ENCODE measurements at regions not wholly inside any gene's neighbourhood (a gene's known extent, or its start where the extent isn't known, plus 50 kb on each side); places are given as distances from the start of the nearest gene placed in this dataset.

DNA sequence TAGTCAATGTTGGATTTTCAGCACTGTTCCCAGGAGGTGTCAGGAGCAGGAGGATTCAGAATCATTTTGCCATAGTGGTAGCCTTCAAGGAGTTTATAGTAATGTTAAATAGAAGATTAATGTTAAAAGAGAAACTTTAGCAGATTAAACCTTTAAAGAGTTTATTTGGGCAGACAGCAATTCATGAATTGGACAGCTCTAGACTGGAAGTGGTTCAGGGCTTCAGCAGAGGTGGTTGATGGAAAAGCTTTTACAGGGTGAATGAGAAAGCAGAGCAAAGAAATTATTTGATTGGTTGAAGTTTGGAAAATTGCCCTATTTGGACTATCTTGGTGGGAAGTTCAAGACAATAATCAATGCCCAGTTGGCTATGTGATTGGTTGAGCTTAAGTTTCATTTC, 416.6 kb upstream of the TBL1XR1 start:
- intact Hi-C loops (cut with DNase I, micrococcal nuclease) = no loop called here
- no peak for TF ChIP-seq CTCF (IDR thresholded peaks at IDR 0.05)
- Mint-ChIP-seq H3K4me1 (ENCODE audit: low read depth) (peaks cover 21% of the 10 kb centered on the region), H3K9me3 (no peaks in the 10 kb centered on the region), H3K4me3 (no peak overlapping the region), H3K36me3 (ENCODE audit: low read depth) (no peaks in the 10 kb centered on the region), H3K27me3 (no peaks in the 10 kb centered on the region), H3K27ac (no peak overlapping the region)
- H3K9me3 ChIP-seq (ENCODE audit: control insufficient read depth in 1 of 2, insufficient read depth in 1 of 2, low read length in 2 of 2) = no peaks in the 10 kb centered on the region
- DNase-seq (no peak), ATAC-seq (ENCODE audit: poor library complexity) (no peak)
- no peaks in the 10 kb centered on the region for H3K36me3 ChIP-seq (ENCODE audit: insufficient read depth, low read length)
- H3K27me3 ChIP-seq (ENCODE audit: control insufficient read depth in 1 of 2, insufficient read depth in 2 of 2, low read length in 2 of 2) = no peaks in the 10 kb centered on the region
- no peak overlapping the region for H3K4me3 ChIP-seq (ENCODE audit: low read length)
- POLR2A ChIA-PET = no interaction called here
- H3K27ac ChIP-seq (ENCODE audit: low read depth in 1 of 2, low read length in 2 of 2) = no peak overlapping the region
- CTCF ChIA-PET = no interaction called here
- no peaks in the 10 kb centered on the region for H3K4me1 ChIP-seq (ENCODE audit: insufficient read depth, low read length)

DNA sequence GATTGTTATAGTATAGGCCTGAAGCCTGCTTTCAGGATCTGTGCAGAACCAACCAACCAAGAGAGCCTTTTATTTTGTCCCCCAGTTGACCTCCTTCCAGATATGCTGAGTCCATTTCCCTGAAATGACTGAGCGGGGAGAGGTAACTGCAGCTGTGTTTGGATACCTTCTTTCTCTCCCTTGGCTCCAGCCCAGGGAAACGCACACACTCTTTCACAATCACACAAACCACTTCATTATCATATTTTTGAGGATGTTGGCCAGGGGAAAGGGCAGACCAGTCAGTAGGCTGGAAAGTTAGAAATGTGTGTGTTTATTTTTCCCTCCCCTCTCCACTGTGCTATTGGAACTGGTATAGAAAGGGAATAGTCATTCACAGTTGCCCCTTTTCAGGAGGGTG, 417.7 kb upstream of the TBL1XR1 start:
- peak in 2 of 14 experiments; percentile 30 to 31 for DNase-seq
- no peak for TF ChIP-seq CTCF (IDR thresholded peaks at IDR 0.05)
- Histone ChIP-seq H3K27me3 (ENCODE audit: control insufficient read depth in 1 of 2, insufficient read depth in 2 of 2, low read length in 2 of 2) (no peaks in the 10 kb centered on the region), H3K9me3 (ENCODE audit: control insufficient read depth in 1 of 2, insufficient read depth in 1 of 2, low read length in 2 of 2) (no peaks in the 10 kb centered on the region), H3K4me1 (ENCODE audit: insufficient read depth, low read length) (no peaks in the 10 kb centered on the region), H3K27ac (ENCODE audit: low read depth in 1 of 2, low read length in 2 of 2) (no peak overlapping the region), H3K36me3 (ENCODE audit: insufficient read depth, low read length) (no peaks in the 10 kb centered on the region), H3K4me3 (ENCODE audit: low read length) (no peak overlapping the region)
- intact Hi-C loops (cut with DNase I, micrococcal nuclease) = no loop called here
- H3K27ac Mint-ChIP-seq = no peak overlapping the region
- peaks cover 21% of the 10 kb centered on the region for H3K4me1 Mint-ChIP-seq (ENCODE audit: low read depth)
- H3K27me3 Mint-ChIP-seq = no peaks in the 10 kb centered on the region
- ChIA-PET POLR2A (interaction anchor here (1.1 to 1.4 kb wide), 2 partner anchors 8 to 17 kb away, joined by 4 read pairs; no protein-coding TSS in a partner anchor), CTCF (interaction anchor here (0.7 kb wide), 1 partner anchor 20 kb away, joined by 4 read pairs; no protein-coding TSS in a partner anchor)
- H3K9me3 Mint-ChIP-seq = no peaks in the 10 kb centered on the region
- no peaks in the 10 kb centered on the region for H3K36me3 Mint-ChIP-seq (ENCODE audit: low read depth)
- no peak for ATAC-seq (ENCODE audit: poor library complexity)
- no peak overlapping the region for H3K4me3 Mint-ChIP-seq

DNA sequence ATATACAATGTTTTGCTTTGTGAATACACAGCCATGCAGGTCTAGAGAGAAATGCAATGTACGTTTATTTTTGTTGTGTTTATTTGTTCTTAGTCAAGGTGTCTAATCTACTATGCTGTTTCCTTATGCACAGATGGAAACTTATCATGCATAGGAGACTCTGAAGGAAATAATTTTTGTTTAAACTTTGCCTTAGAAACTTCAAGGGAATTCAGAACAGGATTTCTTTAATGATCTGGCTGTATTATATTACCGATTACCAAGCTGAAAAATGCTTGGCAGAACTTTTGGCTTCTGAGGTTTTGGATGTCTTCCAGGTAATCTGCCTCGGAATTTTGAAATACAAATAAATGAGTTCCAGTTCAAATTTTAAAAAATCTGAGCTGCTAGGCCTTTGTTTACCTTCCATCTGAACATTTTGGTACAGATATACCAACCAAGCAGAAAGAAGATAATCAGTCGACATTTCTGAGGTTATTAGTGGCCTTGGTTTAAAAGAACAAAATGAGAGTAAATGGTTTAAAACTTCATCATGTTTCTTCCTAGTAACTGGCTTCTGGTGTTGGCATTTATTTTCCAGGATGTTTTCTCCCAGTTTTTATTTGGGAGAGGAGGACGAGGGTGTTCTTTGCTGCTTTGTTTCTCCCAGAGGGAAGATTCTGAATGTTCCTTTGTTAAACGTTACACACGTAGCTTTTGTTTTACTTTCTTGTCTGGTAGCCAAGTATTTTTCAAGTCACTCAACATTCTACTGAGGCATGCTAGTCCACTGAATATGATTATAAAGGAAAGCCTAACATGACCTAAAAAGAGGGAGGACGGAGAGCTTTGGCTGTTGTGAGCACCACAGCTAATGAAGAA, 421.8 kb upstream of the TBL1XR1 start:
- Histone ChIP-seq H3K4me3 (ENCODE audit: low read length) (no peak overlapping the region), H3K9me3 (ENCODE audit: control insufficient read depth in 1 of 2, insufficient read depth in 1 of 2, low read length in 2 of 2) (no peaks in the 10 kb centered on the region), H3K4me1 (ENCODE audit: insufficient read depth, low read length) (no peaks in the 10 kb centered on the region), H3K27me3 (ENCODE audit: control insufficient read depth in 1 of 2, insufficient read depth in 2 of 2, low read length in 2 of 2) (no peaks in the 10 kb centered on the region), H3K36me3 (ENCODE audit: insufficient read depth, low read length) (no peaks in the 10 kb centered on the region), H3K27ac (ENCODE audit: low read depth in 1 of 2, low read length in 2 of 2) (no peak overlapping the region)
- no peak for DNase-seq
- no peak overlapping the region for H3K4me3 Mint-ChIP-seq
- H3K36me3 Mint-ChIP-seq (ENCODE audit: low read depth) = no peaks in the 10 kb centered on the region
- TF ChIP-seq CTCF (IDR thresholded peaks at IDR 0.05) = no peak
- intact Hi-C loops (cut with DNase I, micrococcal nuclease) = no loop called here
- H3K27me3 Mint-ChIP-seq = no peaks in the 10 kb centered on the region
- no peak for ATAC-seq (ENCODE audit: poor library complexity)
- H3K27ac Mint-ChIP-seq = no peak overlapping the region
- H3K4me1 Mint-ChIP-seq (ENCODE audit: low read depth) = peaks cover 12% of the 10 kb centered on the region
- POLR2A ChIA-PET = no interaction called here
- CTCF ChIA-PET = no interaction called here
- no peaks in the 10 kb centered on the region for H3K9me3 Mint-ChIP-seq
